GM06990 (cell line): ENCODE measurements at regions not wholly inside any gene's neighbourhood (a gene's known extent, or its start where the extent isn't known, plus 50 kb on each side); places are given as distances from the start of the nearest gene placed in this dataset.

ENCODE experiments used
- DNase-seq: peaks from one replicate; pipeline ENCODE4 v3.0.0-alpha.2; 2011; ENCODE audit not compliant: insufficient read length; ENCODE audit errors: extremely low read depth
- H3K27me3 ChIP-seq: replicated peaks from 2 replicates; pipeline ENCODE4 v1.6.0; 2011; ENCODE audit warnings: low read length; ENCODE audit not compliant: control insufficient read depth, insufficient read depth
- H3K36me3 ChIP-seq: 2 replicates; pipeline ENCODE4 v1.5.1; 2011; ENCODE audit warnings: low read length; ENCODE audit not compliant: control insufficient read depth, insufficient read depth
- H3K4me3 ChIP-seq: replicated peaks from 2 replicates; pipeline ENCODE4 v1.5.1; 2011; ENCODE audit warnings: low read depth, mild to moderate bottlenecking, control low read depth, low read length
- TF ChIP-seq, protein P1 (sequence below): IDR thresholded peaks from 2 replicates; pipeline ENCODE4 v1.5.1; 2011; ENCODE audit warnings: low read length, control low read depth, mild to moderate bottlenecking, inconsistent platforms; ENCODE audit not compliant: insufficient read depth, poor library complexity, severe bottlenecking

GRCh38 chr13:90428522-90429210, 918.8 kb upstream of the MIR17HG start:
- Histone ChIP-seq H3K27me3 (no peaks in the 10 kb centered on the region), H3K4me3 (no peak overlapping the region), H3K36me3 (no peaks in the 10 kb centered on the region)
- DNase-seq: no peak
- TF ChIP-seq, protein P1, sequence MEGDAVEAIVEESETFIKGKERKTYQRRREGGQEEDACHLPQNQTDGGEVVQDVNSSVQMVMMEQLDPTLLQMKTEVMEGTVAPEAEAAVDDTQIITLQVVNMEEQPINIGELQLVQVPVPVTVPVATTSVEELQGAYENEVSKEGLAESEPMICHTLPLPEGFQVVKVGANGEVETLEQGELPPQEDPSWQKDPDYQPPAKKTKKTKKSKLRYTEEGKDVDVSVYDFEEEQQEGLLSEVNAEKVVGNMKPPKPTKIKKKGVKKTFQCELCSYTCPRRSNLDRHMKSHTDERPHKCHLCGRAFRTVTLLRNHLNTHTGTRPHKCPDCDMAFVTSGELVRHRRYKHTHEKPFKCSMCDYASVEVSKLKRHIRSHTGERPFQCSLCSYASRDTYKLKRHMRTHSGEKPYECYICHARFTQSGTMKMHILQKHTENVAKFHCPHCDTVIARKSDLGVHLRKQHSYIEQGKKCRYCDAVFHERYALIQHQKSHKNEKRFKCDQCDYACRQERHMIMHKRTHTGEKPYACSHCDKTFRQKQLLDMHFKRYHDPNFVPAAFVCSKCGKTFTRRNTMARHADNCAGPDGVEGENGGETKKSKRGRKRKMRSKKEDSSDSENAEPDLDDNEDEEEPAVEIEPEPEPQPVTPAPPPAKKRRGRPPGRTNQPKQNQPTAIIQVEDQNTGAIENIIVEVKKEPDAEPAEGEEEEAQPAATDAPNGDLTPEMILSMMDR: no peak

GRCh38 chr13:90430127-90430526, 917.4 kb upstream of the MIR17HG start:
- Histone ChIP-seq H3K36me3 (no peaks in the 10 kb centered on the region), H3K27me3 (no peaks in the 10 kb centered on the region), H3K4me3 (no peak overlapping the region)
- TF ChIP-seq, protein P1: no peak
- no peak for DNase-seq

DNA sequence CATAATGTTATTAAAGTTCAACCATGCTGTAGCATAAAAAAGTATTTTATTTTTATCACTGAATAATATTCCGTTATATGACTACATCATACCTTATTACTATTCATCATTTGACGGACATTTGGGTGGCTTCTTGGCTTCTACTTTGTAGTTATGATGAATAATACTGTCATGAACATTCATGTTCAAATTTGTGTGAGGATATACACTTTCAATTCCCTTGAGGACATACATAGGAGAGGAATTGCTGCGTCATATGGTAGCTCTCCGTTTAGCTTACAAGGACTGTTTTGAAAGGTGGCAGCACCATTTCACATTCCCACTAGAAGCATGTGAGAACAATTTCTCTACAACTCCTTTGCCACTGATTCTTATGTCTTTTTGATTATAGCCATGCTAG, 910.8 kb upstream of the MIR17HG start:
- TF ChIP-seq, protein P1: no peak
- Histone ChIP-seq H3K27me3 (no peaks in the 10 kb centered on the region), H3K36me3 (no peaks in the 10 kb centered on the region), H3K4me3 (no peak overlapping the region)
- no peak for DNase-seq

- DNase-seq: no peak
- TF ChIP-seq, protein P1: no peak
- no peaks in the 10 kb centered on the region for H3K36me3 ChIP-seq
- H3K27me3 ChIP-seq: no peaks in the 10 kb centered on the region
- H3K4me3 ChIP-seq: no peak overlapping the region
Measured at GRCh38 chr13:90438576-90438975, 908.9 kb upstream of the MIR17HG start.

DNA sequence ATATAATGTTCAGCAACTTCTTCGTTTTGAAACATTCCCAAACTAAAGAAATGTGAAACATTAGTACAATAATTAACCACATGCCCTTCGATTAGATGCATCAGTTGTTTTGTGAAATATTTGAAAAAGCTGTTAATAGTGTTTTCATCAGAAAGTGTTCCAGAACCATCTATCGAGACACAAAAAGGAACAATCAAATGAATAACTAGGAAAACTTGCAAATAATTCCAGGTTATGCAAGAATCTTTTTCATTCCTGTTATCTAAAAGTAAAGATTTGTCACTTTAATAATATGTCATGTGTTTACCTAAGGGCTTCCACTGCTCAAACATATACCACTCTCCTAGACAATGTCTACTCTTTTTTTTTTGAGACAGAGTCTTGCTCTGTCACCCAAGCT, 904.2 kb upstream of the MIR17HG start:
- DNase-seq: no peak
- Histone ChIP-seq H3K27me3 (no peaks in the 10 kb centered on the region), H3K36me3 (no peaks in the 10 kb centered on the region), H3K4me3 (no peak overlapping the region)
- TF ChIP-seq, protein P1: no peak

- no peaks in the 10 kb centered on the region for H3K27me3 ChIP-seq
- TF ChIP-seq, protein P1: no peak
- no peak for DNase-seq
- H3K4me3 ChIP-seq: no peak overlapping the region
- H3K36me3 ChIP-seq: no peaks in the 10 kb centered on the region
Measured at GRCh38 chr13:90444232-90444631, 903.3 kb upstream of the MIR17HG start.
